HK-2 (cell line): ENCODE measurements at regions not wholly inside any gene's neighbourhood (a gene's known extent, or its start where the extent isn't known, plus 50 kb on each side); places are given as distances from the start of the nearest gene placed in this dataset.
"Not testable (repeated sequence)": the region's sequence is repeated elsewhere in the genome, so short reads cannot be mapped to it uniquely, and the experiment has no call there.

ENCODE experiments used
- DNase-seq: peaks from one replicate; pipeline ENCODE4 v3.0.0-alpha.2; 2018; ENCODE audit not compliant: unreplicated experiment

GRCh38 chr10:106384496-106384895 is 780.0 kb downstream of the SORCS1 start:
- DNase-seq, result no peak

GRCh38 chr10:106380706-106381105 is 783.8 kb downstream of the SORCS1 start:
- no peak for DNase-seq

- no peak for DNase-seq
These were observed 786.3 kb downstream of the SORCS1 start for GRCh38 chr10:106378251-106378650.

- DNase-seq, result no peak
These were observed 793.8 kb downstream of the SORCS1 start for GRCh38 chr10:106370751-106371150.

GRCh38 chr10:106360870-106361269 is 803.6 kb downstream of the SORCS1 start:
- no peak for DNase-seq

- DNase-seq, result no peak
These were observed 809.1 kb downstream of the SORCS1 start for GRCh38 chr10:106355450-106355849.

GRCh38 chr10:106348933-106349332 is 815.6 kb downstream of the SORCS1 start:
- no peak for DNase-seq

GRCh38 chr10:106347547-106347946 is 817.0 kb downstream of the SORCS1 start:
- DNase-seq, result no peak

GRCh38 chr10:106343539-106343938 is 821.0 kb downstream of the SORCS1 start:
- DNase-seq, result not testable (repeated sequence)

- DNase-seq, result no peak
These were observed 823.1 kb downstream of the SORCS1 start for GRCh38 chr10:106341356-106341755.

GRCh38 chr10:106338486-106338885 is 826.0 kb downstream of the SORCS1 start:
- no peak for DNase-seq

- no peak for DNase-seq
These were observed 827.6 kb downstream of the SORCS1 start for GRCh38 chr10:106336874-106337273.

- DNase-seq, result no peak
These were observed 836.8 kb downstream of the SORCS1 start for GRCh38 chr10:106327747-106328146.

GRCh38 chr10:106320876-106321275 is 843.6 kb downstream of the SORCS1 start:
- DNase-seq, result no peak

- no peak for DNase-seq
These were observed 844.4 kb downstream of the SORCS1 start for GRCh38 chr10:106320078-106320477.

GRCh38 chr10:106317554-106317953 is 847.0 kb downstream of the SORCS1 start:
- no peak for DNase-seq

GRCh38 chr10:106313041-106313440 is 851.5 kb downstream of the SORCS1 start:
- no peak for DNase-seq

GRCh38 chr10:106312087-106312486 is 852.4 kb downstream of the SORCS1 start:
- no peak for DNase-seq

GRCh38 chr10:106311590-106311989 is 852.9 kb downstream of the SORCS1 start:
- DNase-seq, result no peak

GRCh38 chr10:106310596-106310995 is 853.9 kb downstream of the SORCS1 start:
- DNase-seq, result no peak

GRCh38 chr10:106309376-106309775 is 855.1 kb downstream of the SORCS1 start:
- no peak for DNase-seq

GRCh38 chr10:106308284-106308683 is 856.2 kb downstream of the SORCS1 start:
- no peak for DNase-seq

GRCh38 chr10:106304056-106304455 is 860.5 kb downstream of the SORCS1 start:
- no peak for DNase-seq

GRCh38 chr10:106302961-106303360 is 861.5 kb downstream of the SORCS1 start:
- DNase-seq, result no peak

GRCh38 chr10:106301146-106301545 is 863.4 kb downstream of the SORCS1 start:
- DNase-seq, result no peak
